Inferior parietal cortex (tissue), 1 donor: ENCODE measurements at regions not wholly inside any gene's neighbourhood (a gene's known extent, or its start where the extent isn't known, plus 50 kb on each side); places are given as distances from the start of the nearest gene placed in this dataset.
"Not testable (repeated sequence)": the region's sequence is repeated elsewhere in the genome, so short reads cannot be mapped to it uniquely, and the experiment has no call there.

Experiments used
- DNase-seq: peaks from one replicate; pipeline ENCODE4 v3.0.0-alpha.2; 2016; ENCODE audit errors: extremely low spot score

DNA sequence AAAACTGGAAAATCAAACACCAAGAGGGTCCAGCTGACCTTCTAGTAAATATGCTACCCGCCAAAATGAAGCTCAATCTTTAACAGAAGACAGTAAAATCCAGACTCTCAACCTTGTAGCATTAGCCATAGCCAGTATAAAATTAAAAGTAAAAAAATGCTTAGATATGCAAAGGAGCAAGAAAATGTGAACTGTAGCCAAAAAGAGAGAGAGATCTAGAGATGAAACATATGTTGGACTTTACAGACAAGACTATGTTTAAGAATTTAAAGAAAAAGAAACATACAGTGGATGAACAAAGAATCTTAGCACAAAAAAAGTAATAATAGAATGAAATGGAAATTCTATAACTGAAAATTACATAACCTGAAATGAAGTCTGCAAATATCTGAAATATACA lies 344.5 kb downstream of the LRATD1 start:
- no peak for DNase-seq

GRCh38 chr2:14978845-14979244 lies 346.3 kb downstream of the LRATD1 start:
- DNase-seq = no peak

- no peak for DNase-seq
These were observed 350.3 kb downstream of the LRATD1 start for GRCh38 chr2:14982790-14983189.

- DNase-seq = no peak
These were observed 356.1 kb downstream of the LRATD1 start for GRCh38 chr2:14988600-14988999.

DNA sequence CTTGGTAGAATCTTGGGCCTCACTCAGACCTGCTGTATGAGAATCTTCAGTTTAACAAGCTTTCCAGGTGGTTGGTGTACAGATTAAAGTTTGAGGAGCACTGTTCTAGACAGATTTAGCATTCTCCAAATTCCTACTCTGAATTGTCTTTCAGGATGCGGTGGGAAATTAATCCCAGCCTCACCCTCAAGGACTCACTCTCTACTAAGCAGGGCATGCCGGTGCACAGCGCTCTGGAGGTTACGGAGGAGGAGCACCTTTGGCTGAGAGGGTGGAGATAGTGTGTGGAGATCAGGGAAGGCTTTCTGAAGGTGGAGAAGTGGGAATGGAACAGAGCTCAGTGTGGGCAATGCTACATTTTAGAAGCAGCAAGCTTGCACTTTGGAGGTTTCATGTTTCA lies 359.2 kb downstream of the LRATD1 start:
- no peak for DNase-seq

DNA sequence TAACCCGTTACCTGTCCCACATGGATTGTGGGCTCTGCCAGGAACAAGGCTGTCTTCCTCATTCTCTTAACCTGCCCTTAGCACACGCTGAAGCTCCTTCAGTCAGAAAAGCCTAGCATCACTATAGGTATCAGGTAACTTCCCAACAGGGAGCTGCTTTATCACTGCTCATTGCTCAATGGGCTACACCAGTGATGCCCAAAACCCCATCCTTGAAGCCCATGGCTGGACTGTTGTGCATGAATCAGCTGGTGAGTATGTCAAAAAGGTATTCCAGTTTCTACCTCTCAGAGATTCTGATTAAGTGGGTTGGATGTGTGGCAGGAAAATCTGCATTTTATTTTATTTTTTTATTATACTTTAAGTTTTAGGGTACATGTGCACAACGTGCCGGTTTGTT lies 362.2 kb downstream of the LRATD1 start:
- DNase-seq = no peak

DNA sequence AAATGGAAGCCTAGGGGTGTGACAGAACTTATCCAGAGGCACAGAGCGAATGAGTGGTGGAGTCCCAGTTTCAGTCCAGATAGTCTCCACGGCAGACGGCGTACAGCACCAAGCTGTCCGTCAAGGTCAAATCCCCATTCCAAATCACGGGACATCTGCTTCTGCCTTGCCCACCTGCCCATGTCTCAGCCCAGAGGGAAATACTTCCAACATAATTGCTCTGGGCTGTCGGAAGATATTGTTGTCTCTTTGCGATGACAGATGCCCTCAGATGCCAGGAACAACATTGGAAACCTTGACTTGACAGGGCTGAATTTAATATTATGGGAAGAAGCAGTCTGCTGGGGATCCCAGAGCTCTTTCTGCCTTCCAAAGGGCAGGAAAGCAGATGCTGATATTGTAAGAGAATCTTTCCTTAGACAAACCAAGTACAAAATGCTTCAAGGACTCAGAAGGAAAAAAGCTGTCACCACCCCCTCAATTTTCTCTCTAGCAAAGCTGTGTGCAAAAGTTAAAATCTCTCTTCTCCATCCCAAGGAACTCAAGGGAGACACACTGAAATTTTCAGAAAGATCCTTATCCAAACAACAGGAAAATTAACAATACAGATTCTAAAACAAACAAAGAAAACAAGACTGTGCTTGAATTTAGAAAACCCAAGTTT lies 364.0 kb downstream of the LRATD1 start:
- DNase-seq = no peak

DNA sequence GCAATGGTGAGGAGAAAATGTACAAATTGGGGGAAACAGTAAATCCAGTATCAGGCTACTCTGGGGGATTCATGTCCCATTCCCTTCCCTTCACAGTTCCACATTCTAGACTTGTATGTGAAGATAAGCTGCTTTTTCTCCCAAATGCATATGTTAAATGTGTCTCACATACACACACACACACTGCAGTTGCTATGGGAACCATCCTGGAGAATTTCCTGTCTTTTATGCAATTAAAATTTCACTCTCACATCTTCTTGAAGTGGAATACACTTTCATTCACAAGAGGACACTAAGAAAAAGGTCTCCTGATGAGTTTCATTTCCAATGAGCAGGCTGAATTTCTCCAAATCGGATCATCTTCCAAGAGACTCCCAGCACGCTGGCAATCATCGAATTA lies 366.0 kb downstream of the LRATD1 start:
- peak; percentile 49 for DNase-seq

GRCh38 chr2:14999114-14999661 lies 366.7 kb downstream of the LRATD1 start:
- no peak for DNase-seq

DNA sequence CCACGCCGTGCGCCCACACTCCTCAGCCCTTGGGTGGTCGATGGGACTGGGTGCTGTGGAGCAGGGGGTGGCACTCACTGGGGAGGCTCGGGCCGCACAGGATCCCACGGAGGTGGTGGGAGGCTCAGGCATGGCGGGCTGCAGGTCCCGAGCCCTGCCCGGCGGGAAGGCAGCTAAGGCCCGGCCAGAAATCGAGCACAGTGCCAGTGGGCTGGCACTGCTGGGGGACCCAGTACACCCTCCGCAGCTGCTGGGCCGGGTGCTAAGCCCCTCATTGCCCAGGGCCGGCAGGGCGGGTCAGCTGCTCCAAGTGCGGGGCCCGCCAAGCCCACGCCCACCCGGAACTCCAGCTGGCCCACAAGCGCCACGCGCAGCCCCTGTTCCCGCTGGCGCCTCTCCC lies 370.0 kb downstream of the LRATD1 start:
- not testable (repeated sequence) for DNase-seq

GRCh38 chr2:15006667-15007066 lies 374.1 kb downstream of the LRATD1 start:
- DNase-seq = no peak

GRCh38 chr2:15009681-15010080 lies 377.2 kb downstream of the LRATD1 start:
- no peak for DNase-seq

DNA sequence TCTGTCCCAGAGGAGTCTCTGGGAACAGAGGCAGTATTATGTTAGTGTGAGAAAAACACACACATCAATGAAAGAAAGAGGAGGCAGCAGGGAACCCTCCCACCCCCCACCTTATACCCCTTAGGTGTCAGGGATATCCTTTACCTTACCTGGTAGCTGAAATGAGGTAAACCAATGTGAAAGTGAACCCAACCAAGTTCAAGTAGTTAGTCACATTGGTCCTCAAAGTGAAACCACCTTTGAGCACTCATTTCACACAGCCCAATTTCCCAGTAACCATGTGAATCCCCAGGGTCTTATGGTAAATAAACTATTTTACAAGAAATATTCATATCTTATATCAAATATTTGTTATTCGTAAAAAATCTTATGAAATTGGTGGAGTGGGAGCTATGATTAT lies 377.8 kb downstream of the LRATD1 start:
- no peak for DNase-seq

DNA sequence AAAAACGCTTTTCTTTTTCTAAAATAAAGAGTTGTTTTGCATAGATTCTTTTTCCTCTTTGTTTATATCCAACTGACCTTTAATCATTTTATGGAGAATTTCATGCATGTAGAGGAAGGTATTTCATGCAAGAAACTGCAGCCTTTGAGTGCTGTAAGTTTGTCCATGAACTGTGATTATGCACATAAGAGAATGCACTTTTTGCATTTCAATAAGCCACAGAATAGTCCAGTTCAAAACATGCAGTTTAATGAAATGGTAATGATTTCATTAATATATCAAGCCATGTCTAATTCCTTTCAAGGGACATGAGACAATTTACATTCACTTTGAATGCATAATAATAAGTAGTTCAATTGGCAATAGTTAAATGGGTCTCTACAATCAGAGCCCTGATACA lies 386.3 kb downstream of the LRATD1 start:
- DNase-seq = no peak

DNA sequence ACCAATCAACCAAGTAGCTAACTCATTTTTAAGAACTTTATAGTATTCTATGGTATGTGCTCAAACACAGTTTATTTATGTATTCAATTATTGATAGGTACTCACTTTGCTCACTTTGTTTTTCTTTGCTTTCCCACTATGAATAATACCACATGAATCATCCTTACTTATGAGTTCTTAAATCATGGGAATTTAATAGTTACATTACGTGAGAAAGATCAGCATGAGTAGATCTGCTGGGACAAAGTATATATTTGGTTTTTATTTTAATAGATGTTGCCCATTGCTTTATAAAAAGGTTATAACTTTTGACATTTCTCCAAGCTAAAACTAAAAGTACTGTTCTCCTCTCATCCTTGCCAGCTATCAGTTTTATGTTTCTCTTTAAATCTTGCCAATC lies 390.7 kb downstream of the LRATD1 start:
- no peak for DNase-seq

- DNase-seq = no peak
These were observed 395.9 kb downstream of the LRATD1 start for GRCh38 chr2:15028406-15028805.

- no peak for DNase-seq
These were observed 399.3 kb downstream of the LRATD1 start for GRCh38 chr2:15031745-15032240.

GRCh38 chr2:15034246-15034645 lies 401.7 kb downstream of the LRATD1 start:
- no peak for DNase-seq

- no peak for DNase-seq
These were observed 402.3 kb downstream of the LRATD1 start for GRCh38 chr2:15034860-15035259.

DNA sequence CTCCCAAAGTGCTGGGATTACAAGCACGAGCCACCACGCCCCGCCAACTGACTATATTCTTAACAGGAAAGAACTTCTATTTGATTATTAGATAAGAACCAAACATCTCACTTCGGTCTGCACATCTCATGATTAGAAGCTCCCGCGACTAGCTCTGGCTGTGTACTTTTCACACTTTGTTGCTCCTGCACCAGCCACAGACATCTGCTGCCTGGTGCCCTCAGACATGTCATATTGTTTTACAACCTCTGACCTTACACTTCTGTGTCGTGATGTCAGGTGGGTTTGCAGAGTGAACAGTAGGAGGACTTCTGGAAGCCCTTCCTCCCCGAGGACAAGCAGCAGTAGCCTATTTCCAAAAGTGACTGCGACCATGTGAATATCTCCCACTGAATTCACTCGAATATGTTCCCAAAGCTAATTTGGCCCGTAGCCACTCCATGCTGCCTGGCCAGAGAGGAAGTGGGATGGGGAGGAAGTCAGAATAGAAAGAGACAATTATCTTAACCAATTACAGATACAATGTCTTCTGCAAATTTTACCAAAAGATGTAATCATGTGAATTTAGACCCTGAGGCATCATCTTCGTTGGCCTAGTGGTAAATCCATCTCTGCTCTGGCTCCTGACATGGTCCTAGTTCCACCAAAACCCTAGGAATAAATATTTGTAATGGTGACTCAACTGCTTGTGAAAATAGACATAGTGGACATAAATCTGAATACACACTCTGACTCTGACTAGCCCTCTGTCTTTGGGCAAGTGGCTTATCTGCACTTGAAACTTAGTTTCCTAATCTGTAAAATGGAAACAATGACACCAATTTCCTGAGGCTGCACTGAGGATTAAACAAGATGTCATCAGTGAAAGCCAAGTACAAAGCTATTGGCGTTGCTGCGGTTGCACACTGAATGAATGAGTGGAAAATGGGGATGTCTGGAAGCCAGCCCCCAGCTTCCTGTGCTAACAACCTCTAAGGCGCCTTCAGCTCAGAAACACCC lies 406.1 kb downstream of the LRATD1 start:
- DNase-seq = no peak

- no peak for DNase-seq
These were observed 408.0 kb downstream of the LRATD1 start for GRCh38 chr2:15040429-15041084.

DNA sequence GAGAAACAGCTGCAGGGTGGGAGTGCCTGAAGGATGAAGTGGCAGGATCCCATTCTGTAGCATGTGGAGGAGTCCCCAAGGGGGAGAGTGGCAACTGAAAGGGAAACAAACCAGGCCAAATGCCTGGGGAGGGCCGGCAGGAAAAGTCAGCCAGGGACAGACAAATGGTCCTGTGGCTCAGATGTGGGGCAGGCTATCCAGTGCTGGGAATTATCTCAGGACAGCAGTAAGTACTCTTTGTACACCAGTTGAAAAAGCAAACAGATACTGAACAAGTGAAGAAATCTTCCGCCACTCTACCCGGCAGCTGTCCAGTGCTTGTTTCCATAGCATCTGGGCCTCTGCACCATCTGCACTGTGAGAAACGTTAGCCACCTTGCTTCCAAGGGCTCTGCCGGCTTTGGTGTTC lies 408.9 kb downstream of the LRATD1 start:
- peak; percentile 32 for DNase-seq
